Testis (tissue), 2 donors: ENCODE measurements at regions not wholly inside any gene's neighbourhood (a gene's known extent, or its start where the extent isn't known, plus 50 kb on each side); places are given as distances from the start of the nearest gene placed in this dataset.

Experiments used
- DNase-seq: peaks from one replicate; pipeline ENCODE4 v3.0.0-alpha.2; 2019
- H3K27ac ChIP-seq, 2 donors: fragments of 200-600 bp; sonication (generic); one replicate each; pipeline ENCODE4 v1.5.1; 2019
- H3K27me3 ChIP-seq: fragments of 200-600 bp; sonication (generic); one replicate; pipeline ENCODE4 v1.5.1; 2019
- H3K36me3 ChIP-seq: fragments of 200-600 bp; sonication (generic); one replicate; pipeline ENCODE4 v1.5.1; 2017; ENCODE audit warnings: low read depth; ENCODE audit errors: missing control alignments
- H3K4me1 ChIP-seq: fragments of 200-600 bp; sonication (generic); one replicate; pipeline ENCODE4 v1.5.1; 2019
- H3K4me3 ChIP-seq, 2 donors: fragments of 200-600 bp; sonication (generic); one replicate each; pipeline ENCODE4 v1.5.1; 2017 to 2019
- H3K9me3 ChIP-seq: fragments of 200-600 bp; sonication (generic); one replicate; pipeline ENCODE4 v1.5.1; 2017
- POLR2A ChIP-seq: fragments of 450-650 bp; IDR thresholded peaks from one replicate; pipeline ENCODE4 v1.6.1; 2017; ENCODE audit warnings: antibody characterized with exemption, mild to moderate bottlenecking, moderate library complexity
- WGBS, 2 donors: methylation state at CpG; one replicate each; pipeline ENCODE4 v1.1.5; 2018; 5-methylcytosine and 5-hydroxymethylcytosine counted together
- intact Hi-C: fragments of 100-400 bp; cut with DNase I; formaldehyde crosslinking; loops from one replicate; pipeline ENCODE4 v1.15.1; 2023; ENCODE audit warnings: low total_unique reads
- TF ChIP-seq, protein P1 (sequence below), 3 experiments: fragments of 450-650 bp in 2 of 3; fragments of 200-600 bp in 1 of 3; sonication (generic) in 1 of 3; IDR thresholded peaks; one replicate each; pipeline ENCODE4 v1.5.1; 2016 to 2019; ENCODE audit warnings: antibody characterized with exemption in 3 of 3, mild to moderate bottlenecking in 2 of 3, moderate library complexity in 1 of 3

DNA sequence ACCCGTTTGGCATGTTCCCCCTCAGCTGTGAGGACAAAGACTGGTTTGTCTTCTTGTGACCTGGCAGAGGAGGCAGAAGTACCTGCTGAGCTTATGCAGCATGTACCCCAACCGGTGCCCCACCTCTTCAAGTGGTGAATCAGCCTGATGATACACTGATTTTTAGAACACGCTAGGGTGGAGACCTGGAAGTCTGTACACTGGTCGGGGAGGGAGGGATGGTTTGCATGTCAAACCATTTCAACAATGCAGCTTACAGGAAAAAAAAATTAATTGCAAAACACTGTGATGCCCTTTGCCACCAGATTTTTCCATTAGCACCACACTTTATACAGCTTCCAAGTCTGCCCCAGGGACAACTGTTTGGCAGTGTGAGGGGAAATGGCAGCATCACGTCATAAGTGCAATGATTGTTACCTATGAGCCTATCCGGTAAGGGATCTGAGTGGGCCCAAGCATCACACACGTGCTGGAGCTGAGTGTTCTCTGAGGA is 155.1 kb upstream of the DMRT1 start:
- no peaks in the 10 kb centered on the region for H3K9me3 ChIP-seq
- WGBS, 2 donors, result 89 to 91% methylated on average over 7 of the region's 7 CpGs
- peaks cover 8% of the 10 kb centered on the region for H3K4me1 ChIP-seq
- intact Hi-C loops, result no loop called here
- H3K27me3 ChIP-seq, result no peaks in the 10 kb centered on the region
- H3K27ac ChIP-seq, result no peak overlapping the region
- DNase-seq, result no peak
- H3K4me3 ChIP-seq, result no peak overlapping the region
- TF ChIP-seq, protein P1, sequence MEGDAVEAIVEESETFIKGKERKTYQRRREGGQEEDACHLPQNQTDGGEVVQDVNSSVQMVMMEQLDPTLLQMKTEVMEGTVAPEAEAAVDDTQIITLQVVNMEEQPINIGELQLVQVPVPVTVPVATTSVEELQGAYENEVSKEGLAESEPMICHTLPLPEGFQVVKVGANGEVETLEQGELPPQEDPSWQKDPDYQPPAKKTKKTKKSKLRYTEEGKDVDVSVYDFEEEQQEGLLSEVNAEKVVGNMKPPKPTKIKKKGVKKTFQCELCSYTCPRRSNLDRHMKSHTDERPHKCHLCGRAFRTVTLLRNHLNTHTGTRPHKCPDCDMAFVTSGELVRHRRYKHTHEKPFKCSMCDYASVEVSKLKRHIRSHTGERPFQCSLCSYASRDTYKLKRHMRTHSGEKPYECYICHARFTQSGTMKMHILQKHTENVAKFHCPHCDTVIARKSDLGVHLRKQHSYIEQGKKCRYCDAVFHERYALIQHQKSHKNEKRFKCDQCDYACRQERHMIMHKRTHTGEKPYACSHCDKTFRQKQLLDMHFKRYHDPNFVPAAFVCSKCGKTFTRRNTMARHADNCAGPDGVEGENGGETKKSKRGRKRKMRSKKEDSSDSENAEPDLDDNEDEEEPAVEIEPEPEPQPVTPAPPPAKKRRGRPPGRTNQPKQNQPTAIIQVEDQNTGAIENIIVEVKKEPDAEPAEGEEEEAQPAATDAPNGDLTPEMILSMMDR (IDR thresholded peaks at IDR 0.05), result no peak
- no peak for TF ChIP-seq POLR2A
- H3K36me3 ChIP-seq, result no peaks in the 10 kb centered on the region

DNA sequence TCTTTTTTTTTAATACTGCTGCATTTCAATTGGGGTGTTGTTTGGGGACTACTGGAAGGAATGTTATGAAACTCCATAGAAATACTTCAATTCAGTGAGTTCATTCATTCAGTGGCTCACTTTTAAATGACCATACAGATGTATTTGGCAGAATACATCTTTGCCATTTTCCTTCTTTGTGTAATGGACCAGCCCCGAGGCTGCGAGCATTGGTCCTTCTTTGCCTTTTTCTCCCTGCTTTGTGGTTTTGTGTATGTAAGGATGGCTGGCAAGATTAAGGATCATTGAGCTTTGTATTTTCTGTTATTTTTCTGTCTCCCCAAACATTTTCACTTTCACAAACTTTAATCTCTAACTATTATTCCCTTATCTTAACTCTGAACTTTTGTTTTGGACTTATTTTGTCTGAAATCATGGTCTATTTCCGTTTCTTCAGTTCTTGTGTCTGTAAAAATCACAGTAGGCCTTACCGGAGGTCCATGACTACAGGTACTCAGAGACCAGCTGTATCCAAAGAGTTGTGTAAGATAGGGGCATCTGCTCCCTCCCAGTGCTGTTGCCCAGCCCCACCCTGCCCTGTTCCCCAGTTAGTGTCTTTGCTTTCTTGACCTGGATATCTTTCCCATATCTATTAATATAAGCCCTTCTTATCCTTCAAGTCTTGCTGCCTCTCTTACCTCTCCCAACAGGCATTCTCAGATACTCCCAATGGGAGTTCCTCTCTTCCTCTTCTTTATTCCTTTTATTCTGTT is 154.3 kb upstream of the DMRT1 start:
- WGBS, 2 donors, result 95 to 96% methylated on average over 4 of the region's 4 CpGs
- peaks cover 8% of the 10 kb centered on the region for H3K4me1 ChIP-seq
- no peaks in the 10 kb centered on the region for H3K27me3 ChIP-seq
- intact Hi-C loops, result no loop called here
- DNase-seq, result no peak
- no peaks in the 10 kb centered on the region for H3K36me3 ChIP-seq
- no peak overlapping the region for H3K27ac ChIP-seq
- no peak overlapping the region for H3K4me3 ChIP-seq
- no peaks in the 10 kb centered on the region for H3K9me3 ChIP-seq
- TF ChIP-seq, protein P1 (IDR thresholded peaks at IDR 0.05), result no peak
- no peak for TF ChIP-seq POLR2A

DNA sequence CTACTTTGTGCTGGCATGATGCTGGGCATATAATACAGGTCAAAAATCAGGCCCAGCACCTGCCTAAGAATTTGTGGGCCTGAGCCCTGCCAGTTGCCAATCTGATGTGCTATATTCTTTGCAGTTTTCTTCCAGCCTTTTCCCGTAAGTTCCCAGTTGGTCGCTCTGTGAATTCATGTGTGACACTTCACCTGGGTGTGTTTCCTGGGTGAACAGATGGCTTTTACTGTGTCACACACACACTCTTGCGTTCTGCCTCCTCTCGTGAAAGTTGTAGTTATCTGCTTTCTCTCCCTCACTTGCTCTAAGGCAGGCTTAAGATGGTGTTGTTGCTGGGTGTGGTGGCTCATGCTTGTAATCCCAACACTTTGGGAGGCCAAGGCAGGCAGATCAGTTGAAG is 153.5 kb upstream of the DMRT1 start:
- Histone ChIP-seq H3K36me3 (no peaks in the 10 kb centered on the region), H3K27ac (no peak overlapping the region), H3K9me3 (no peaks in the 10 kb centered on the region), H3K4me1 (peaks cover 9% of the 10 kb centered on the region), H3K27me3 (no peaks in the 10 kb centered on the region), H3K4me3 (no peak overlapping the region)
- intact Hi-C loops, result no loop called here
- TF ChIP-seq, protein P1 (IDR thresholded peaks at IDR 0.05), result no peak
- no peak for TF ChIP-seq POLR2A
- DNase-seq, result no peak
- WGBS, 2 donors, result 93 to 98% methylated on average over 4 of the region's 4 CpGs

- 68 to 83% methylated on average over 2 to 3 of the region's 3 CpGs for WGBS, 2 donors
- peaks cover 30% of the 10 kb centered on the region for H3K4me1 ChIP-seq
Observed at GRCh38 chr9:690517-691111, 150.9 kb upstream of the DMRT1 start.

More at GRCh38 chr9:690517-691111, 150.9 kb upstream of the DMRT1 start:
- H3K27ac ChIP-seq, result no peak overlapping the region
- no peaks in the 10 kb centered on the region for H3K9me3 ChIP-seq
- H3K27me3 ChIP-seq, result no peaks in the 10 kb centered on the region
- no peak for DNase-seq
- intact Hi-C loops, result loop anchor here (10.0 kb wide), 1 partner anchor 54 kb away; no protein-coding TSS in a partner anchor
- TF ChIP-seq, protein P1 (IDR thresholded peaks at IDR 0.05), result no peak
- no peak for TF ChIP-seq POLR2A
- no peaks in the 10 kb centered on the region for H3K36me3 ChIP-seq
- no peak overlapping the region for H3K4me3 ChIP-seq
